DND-41 (cell line): ENCODE measurements at regions not wholly inside any gene's neighbourhood (a gene's known extent, or its start where the extent isn't known, plus 50 kb on each side); places are given as distances from the start of the nearest gene placed in this dataset.

Experiments used
- ATAC-seq: fragments of 200-7000 bp; cut with Tn5 transposase; 3 replicates; pipeline ENCODE4 v1.9.1; 2021; ENCODE audit warnings: low read depth; ENCODE audit not compliant: insufficient read depth
- DNase-seq: peaks from one replicate; pipeline ENCODE4 v3.0.0-alpha.2; 2020
- H2AFZ ChIP-seq: 2 replicates; pipeline ENCODE4 v1.6.0; 2012; ENCODE audit warnings: low read depth, low read length
- H3K27ac ChIP-seq: 2 replicates; pipeline ENCODE4 v1.5.1; 2012; ENCODE audit warnings: low read length, inconsistent platforms
- H3K27me3 ChIP-seq: fragments of 200-600 bp; sonication (generic); 2 replicates; pipeline ENCODE4 v1.6.0; 2012; ENCODE audit warnings: low read length, mild to moderate bottlenecking, inconsistent platforms; ENCODE audit not compliant: insufficient read depth, poor library complexity
- H3K36me3 ChIP-seq: 2 replicates; pipeline ENCODE4 v1.5.1; 2012; ENCODE audit warnings: low read length, inconsistent platforms; ENCODE audit not compliant: insufficient read depth
- H3K4me1 ChIP-seq: 2 replicates; pipeline ENCODE4 v1.5.1; 2012; ENCODE audit warnings: mild to moderate bottlenecking, low read length; ENCODE audit not compliant: insufficient read depth
- H3K4me2 ChIP-seq: 2 replicates; pipeline ENCODE4 v1.6.0; 2012; ENCODE audit warnings: mild to moderate bottlenecking, moderate library complexity, low read length, inconsistent platforms; ENCODE audit not compliant: insufficient read depth
- H3K4me3 ChIP-seq, 2 experiments: fragments of 200-600 bp in 1 of 2; shearing (Covaris generic) in 1 of 2; 2 replicates each; pipeline ENCODE4 v1.5.1; 2012 to 2016; ENCODE audit warnings: inconsistent platforms in 2 of 2, low read length in 2 of 2, mild to moderate bottlenecking in 2 of 2, low read depth in 1 of 2, moderate library complexity in 1 of 2
- H3K79me2 ChIP-seq: 2 replicates; pipeline ENCODE4 v1.6.0; 2012; ENCODE audit warnings: low read length, inconsistent platforms; ENCODE audit not compliant: insufficient read depth
- H3K9ac ChIP-seq: 2 replicates; pipeline ENCODE4 v1.6.0; 2012; ENCODE audit warnings: low read depth, mild to moderate bottlenecking, inconsistent platforms, low read length, moderate library complexity
- H3K9me3 ChIP-seq: 2 replicates; pipeline ENCODE4 v1.5.1; 2012; ENCODE audit warnings: low read length, moderate library complexity, mild to moderate bottlenecking, inconsistent platforms; ENCODE audit not compliant: insufficient read depth, severe bottlenecking
- H4K20me1 ChIP-seq: 2 replicates; pipeline ENCODE4 v1.6.0; 2012; ENCODE audit warnings: low read length; ENCODE audit not compliant: insufficient read depth
- EZH2 ChIP-seq: IDR thresholded peaks from 3 replicates; pipeline ENCODE4 v1.6.1; 2012; ENCODE audit warnings: borderline replicate concordance, low read depth, mild to moderate bottlenecking, moderate library complexity, low read length, inconsistent platforms; ENCODE audit not compliant: severe bottlenecking
- TF ChIP-seq, protein P1 (sequence below): IDR thresholded peaks from 2 replicates; pipeline ENCODE4 v1.5.1; 2012; ENCODE audit warnings: borderline replicate concordance, low read length, moderate library complexity, mild to moderate bottlenecking; ENCODE audit not compliant: poor library complexity, severe bottlenecking; ENCODE audit errors: extremely low read depth

- H2AFZ ChIP-seq: no peak overlapping the region
- H3K36me3 ChIP-seq: no peaks in the 10 kb centered on the region
- H3K79me2 ChIP-seq: no peaks in the 10 kb centered on the region
- no peak overlapping the region for H3K4me3 ChIP-seq
- no peak for DNase-seq
- TF ChIP-seq, protein P1, sequence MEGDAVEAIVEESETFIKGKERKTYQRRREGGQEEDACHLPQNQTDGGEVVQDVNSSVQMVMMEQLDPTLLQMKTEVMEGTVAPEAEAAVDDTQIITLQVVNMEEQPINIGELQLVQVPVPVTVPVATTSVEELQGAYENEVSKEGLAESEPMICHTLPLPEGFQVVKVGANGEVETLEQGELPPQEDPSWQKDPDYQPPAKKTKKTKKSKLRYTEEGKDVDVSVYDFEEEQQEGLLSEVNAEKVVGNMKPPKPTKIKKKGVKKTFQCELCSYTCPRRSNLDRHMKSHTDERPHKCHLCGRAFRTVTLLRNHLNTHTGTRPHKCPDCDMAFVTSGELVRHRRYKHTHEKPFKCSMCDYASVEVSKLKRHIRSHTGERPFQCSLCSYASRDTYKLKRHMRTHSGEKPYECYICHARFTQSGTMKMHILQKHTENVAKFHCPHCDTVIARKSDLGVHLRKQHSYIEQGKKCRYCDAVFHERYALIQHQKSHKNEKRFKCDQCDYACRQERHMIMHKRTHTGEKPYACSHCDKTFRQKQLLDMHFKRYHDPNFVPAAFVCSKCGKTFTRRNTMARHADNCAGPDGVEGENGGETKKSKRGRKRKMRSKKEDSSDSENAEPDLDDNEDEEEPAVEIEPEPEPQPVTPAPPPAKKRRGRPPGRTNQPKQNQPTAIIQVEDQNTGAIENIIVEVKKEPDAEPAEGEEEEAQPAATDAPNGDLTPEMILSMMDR: no peak
- TF ChIP-seq EZH2: no peak
- H4K20me1 ChIP-seq: no peaks in the 10 kb centered on the region
- no peaks in the 10 kb centered on the region for H3K27me3 ChIP-seq
- H3K4me1 ChIP-seq: peaks cover 15% of the 10 kb centered on the region
- no peak overlapping the region for H3K9ac ChIP-seq
- ATAC-seq: no peak
- H3K9me3 ChIP-seq: no peaks in the 10 kb centered on the region
- no peak overlapping the region for H3K27ac ChIP-seq
- no peak overlapping the region for H3K4me2 ChIP-seq
Measured at GRCh38 chr3:27570421-27571106, 86.4 kb upstream of the SLC4A7 start.

DNA sequence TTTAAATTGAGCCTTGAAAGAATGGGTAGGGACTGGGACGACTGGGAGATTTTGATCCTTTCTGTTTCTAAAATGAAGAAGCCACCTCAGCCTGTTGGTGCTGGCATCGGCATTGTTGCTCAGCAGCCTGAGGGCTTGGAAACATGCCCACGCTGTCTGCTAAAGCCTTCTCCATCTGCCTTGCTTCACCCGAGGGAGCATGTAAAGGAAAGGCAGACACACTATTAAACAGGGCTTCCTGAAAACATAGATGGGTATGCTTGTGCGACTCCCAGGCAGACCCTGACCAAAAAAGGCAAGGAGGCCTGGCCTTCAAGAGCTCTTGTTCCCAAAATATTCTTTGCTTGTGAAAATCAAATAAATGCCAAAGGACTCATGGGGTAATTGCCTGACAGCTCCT lies 84.2 kb upstream of the SLC4A7 start:
- TF ChIP-seq, protein P1: no peak
- no peak for TF ChIP-seq EZH2
- no peak overlapping the region for H3K27ac ChIP-seq
- no peak overlapping the region for H3K9ac ChIP-seq
- H2AFZ ChIP-seq: no peak overlapping the region
- no peaks in the 10 kb centered on the region for H3K79me2 ChIP-seq
- DNase-seq (no peak), ATAC-seq (no peak)
- H3K36me3 ChIP-seq: no peaks in the 10 kb centered on the region
- no peak overlapping the region for H3K4me2 ChIP-seq
- peaks cover 4% of the 10 kb centered on the region; the same call in 1 of the 2 replicates for H3K4me1 ChIP-seq
- no peaks in the 10 kb centered on the region for H3K27me3 ChIP-seq
- H3K9me3 ChIP-seq: no peaks in the 10 kb centered on the region
- H3K4me3 ChIP-seq: no peak overlapping the region
- no peaks in the 10 kb centered on the region for H4K20me1 ChIP-seq

DNA sequence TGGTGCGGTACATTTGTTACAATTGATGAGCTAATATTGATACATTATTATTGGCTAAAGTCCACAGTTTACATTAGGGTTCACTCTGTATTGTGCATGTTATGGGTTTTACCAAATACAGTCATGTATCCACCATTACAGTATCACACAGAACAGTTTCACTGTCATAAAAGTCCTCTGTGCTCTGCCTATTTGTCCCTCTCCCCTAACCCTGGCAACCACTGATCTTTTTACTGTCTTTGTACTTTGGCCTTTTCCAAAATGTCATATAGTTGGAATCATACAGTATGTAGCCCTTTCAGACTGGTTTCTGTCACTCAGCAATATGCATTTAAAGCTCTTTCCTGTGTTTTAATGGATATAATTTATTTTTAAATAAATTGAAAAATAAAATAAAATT lies 83.1 kb upstream of the SLC4A7 start:
- Histone ChIP-seq H3K27ac (no peak overlapping the region), H4K20me1 (no peaks in the 10 kb centered on the region), H3K27me3 (no peaks in the 10 kb centered on the region), H3K4me2 (no peak overlapping the region), H2AFZ (no peak overlapping the region), H3K4me1 (peaks cover 4% of the 10 kb centered on the region; the same call in 1 of the 2 replicates), H3K4me3 (no peak overlapping the region), H3K36me3 (no peaks in the 10 kb centered on the region), H3K79me2 (no peaks in the 10 kb centered on the region), H3K9ac (no peak overlapping the region), H3K9me3 (no peaks in the 10 kb centered on the region)
- DNase-seq: no peak
- no peak for TF ChIP-seq EZH2
- TF ChIP-seq, protein P1: no peak
- no peak; the same call in 2 of the 3 replicates for ATAC-seq
